Neuron (in vitro differentiated cells): ENCODE measurements at regions not wholly inside any gene's neighbourhood (a gene's known extent, or its start where the extent isn't known, plus 50 kb on each side); places are given as distances from the start of the nearest gene placed in this dataset.
A peak's percentile ranks its signal among the peaks of the same experiment; 100 is the strongest.

ENCODE experiments used
- H2AFZ ChIP-seq: one replicate; pipeline ENCODE4 v1.6.1; 2013; ENCODE audit warnings: low read depth, mild to moderate bottlenecking, inconsistent platforms, low read length, moderate library complexity
- H3K27me3 ChIP-seq: one replicate; pipeline ENCODE4 v1.6.1; 2013; ENCODE audit warnings: low read length; ENCODE audit not compliant: insufficient read depth
- H3K36me3 ChIP-seq: one replicate; pipeline ENCODE4 v1.6.1; 2013; ENCODE audit warnings: low read length; ENCODE audit not compliant: insufficient read depth
- H3K4me1 ChIP-seq: one replicate; pipeline ENCODE4 v1.6.1; 2013; ENCODE audit warnings: low read length; ENCODE audit not compliant: insufficient read depth
- H3K4me3 ChIP-seq: 2 replicates; pipeline ENCODE4 v1.5.1; 2013; ENCODE audit warnings: mild to moderate bottlenecking, low read length, moderate library complexity
- H3K9me3 ChIP-seq: one replicate; pipeline ENCODE4 v1.6.1; 2013; ENCODE audit warnings: low read length

DNA sequence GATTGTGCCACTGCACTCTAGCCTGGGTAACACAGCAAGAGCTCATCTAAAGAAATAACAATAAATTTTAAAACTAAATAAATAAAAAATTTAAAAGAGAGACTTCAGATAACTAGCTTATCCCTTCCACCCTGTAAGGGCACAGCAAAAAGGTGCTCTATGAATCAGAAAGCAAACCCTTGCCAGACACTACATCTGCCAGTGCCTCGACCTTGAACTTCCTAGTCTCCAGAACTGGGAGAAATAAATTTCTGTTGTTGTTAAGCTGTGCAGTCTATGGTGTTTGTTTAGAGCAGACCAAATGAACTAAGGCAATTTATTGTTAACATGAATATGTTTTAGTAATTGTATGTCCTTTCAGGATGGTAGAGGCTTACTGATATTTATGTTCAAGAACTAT lies 174.9 kb upstream of the TRIM24 start:
- Histone ChIP-seq H3K27me3 (no peaks in the 10 kb centered on the region), H3K9me3 (peaks cover 6% of the 10 kb centered on the region), H3K4me3 (no peak overlapping the region), H3K36me3 (no peaks in the 10 kb centered on the region), H2AFZ (no peak overlapping the region), H3K4me1 (no peaks in the 10 kb centered on the region)

DNA sequence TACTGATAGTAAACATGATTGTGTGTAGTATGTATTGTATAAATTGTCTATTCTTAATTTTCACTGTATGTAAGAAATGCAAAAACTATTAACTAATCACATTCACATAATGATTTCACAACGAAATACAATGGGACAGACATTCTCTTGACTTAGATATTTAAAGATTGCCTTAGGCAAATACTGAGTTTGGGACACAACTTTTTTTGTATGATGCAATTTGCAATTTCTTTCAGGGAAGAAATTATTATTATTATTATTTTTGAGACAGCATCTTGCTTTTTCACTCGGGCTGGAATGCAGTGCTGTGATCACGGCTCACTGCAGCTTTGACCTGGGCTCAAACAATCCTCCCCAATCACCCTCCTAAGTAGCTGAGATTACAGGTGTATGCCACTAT lies 173.2 kb upstream of the TRIM24 start:
- Histone ChIP-seq H3K4me3 (no peak overlapping the region), H3K27me3 (no peaks in the 10 kb centered on the region), H3K9me3 (peaks cover 8% of the 10 kb centered on the region), H3K4me1 (no peaks in the 10 kb centered on the region), H3K36me3 (no peaks in the 10 kb centered on the region), H2AFZ (no peak overlapping the region)

DNA sequence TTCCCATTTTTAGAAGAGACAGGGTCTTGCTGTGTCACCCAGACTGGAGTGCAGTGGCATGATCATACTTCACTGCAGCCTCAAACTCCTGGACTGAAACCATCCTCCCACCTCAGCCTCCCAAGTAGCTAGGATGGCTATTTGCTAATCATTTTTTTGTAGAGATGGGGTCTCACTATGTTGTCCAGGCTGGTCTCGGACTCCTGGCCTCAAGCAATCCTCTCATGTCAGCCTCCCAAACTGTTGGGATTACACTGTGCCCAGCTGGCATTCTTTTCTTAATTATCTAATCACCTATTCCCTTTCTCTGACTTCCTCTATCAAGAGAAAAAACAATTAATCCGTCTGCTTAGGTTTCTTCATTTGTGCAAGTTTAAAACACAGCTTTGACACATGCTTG lies 172.5 kb upstream of the TRIM24 start:
- no peaks in the 10 kb centered on the region for H3K27me3 ChIP-seq
- peaks cover 8% of the 10 kb centered on the region for H3K9me3 ChIP-seq
- no peaks in the 10 kb centered on the region for H3K4me1 ChIP-seq
- no peak overlapping the region for H2AFZ ChIP-seq
- no peaks in the 10 kb centered on the region for H3K36me3 ChIP-seq
- no peak overlapping the region for H3K4me3 ChIP-seq

DNA sequence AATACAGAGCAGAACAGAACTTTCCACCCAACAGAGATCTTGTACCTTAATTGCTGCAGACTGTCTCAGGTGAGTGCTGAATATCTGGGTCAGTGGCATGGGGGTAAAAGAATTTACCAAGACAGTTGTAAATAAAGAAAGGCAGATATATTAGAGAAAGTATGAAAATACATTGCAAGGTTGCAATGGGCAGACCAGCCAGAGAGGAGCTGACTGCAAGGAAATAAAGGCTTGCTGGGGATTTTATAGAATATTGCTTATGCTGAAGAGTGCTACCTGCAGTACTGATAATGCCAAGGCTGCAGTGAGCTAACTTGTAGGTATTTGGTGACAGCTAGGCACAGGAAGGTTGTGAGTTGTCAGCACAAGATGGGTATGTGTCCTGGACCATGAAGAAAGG lies 171.0 kb upstream of the TRIM24 start:
- Histone ChIP-seq H3K4me1 (no peaks in the 10 kb centered on the region), H3K27me3 (no peaks in the 10 kb centered on the region), H3K36me3 (no peaks in the 10 kb centered on the region), H3K4me3 (no peak overlapping the region), H2AFZ (no peak overlapping the region), H3K9me3 (peaks cover 10% of the 10 kb centered on the region)

DNA sequence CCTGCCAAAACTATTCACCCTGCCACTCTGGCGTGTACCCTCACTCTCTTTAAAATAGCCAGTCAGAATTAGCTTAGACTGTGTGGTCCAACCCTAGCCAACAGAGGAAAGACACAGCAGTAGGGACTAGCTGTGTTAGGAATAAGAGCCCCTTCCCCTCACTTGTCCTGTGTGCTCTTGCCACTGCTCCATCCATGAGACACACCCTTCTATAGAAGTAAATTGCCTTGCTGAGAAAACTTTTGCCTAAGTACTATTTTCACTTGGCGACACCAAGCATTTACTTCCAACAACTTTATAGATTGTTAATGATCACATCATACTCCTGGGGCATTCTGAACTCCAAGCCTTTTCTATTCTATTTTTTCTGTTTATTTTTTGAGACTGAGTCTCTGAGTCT lies 170.2 kb upstream of the TRIM24 start:
- Histone ChIP-seq H3K4me1 (no peaks in the 10 kb centered on the region), H3K9me3 (peaks cover 10% of the 10 kb centered on the region), H3K27me3 (no peaks in the 10 kb centered on the region), H3K36me3 (no peaks in the 10 kb centered on the region), H3K4me3 (no peak overlapping the region), H2AFZ (no peak overlapping the region)

DNA sequence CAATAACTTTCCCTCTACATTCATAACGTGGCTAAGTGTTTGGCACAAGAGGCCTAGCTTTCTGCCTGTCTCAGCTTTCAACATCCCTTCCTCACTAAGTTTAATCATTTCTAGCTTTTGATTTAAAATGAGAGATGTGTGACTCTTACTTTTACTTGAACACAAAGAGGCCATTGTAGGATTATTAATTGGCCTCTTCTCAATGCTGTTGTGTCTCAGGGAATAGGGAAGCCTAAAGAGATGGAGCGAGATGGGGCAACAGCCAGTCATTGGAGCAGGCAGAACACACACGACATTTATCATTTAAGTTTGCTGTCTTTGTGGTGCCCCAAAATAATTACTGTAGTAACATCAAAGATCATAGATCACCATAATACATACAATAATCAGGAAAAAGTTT lies 167.1 kb upstream of the TRIM24 start:
- no peak overlapping the region for H3K4me3 ChIP-seq

DNA sequence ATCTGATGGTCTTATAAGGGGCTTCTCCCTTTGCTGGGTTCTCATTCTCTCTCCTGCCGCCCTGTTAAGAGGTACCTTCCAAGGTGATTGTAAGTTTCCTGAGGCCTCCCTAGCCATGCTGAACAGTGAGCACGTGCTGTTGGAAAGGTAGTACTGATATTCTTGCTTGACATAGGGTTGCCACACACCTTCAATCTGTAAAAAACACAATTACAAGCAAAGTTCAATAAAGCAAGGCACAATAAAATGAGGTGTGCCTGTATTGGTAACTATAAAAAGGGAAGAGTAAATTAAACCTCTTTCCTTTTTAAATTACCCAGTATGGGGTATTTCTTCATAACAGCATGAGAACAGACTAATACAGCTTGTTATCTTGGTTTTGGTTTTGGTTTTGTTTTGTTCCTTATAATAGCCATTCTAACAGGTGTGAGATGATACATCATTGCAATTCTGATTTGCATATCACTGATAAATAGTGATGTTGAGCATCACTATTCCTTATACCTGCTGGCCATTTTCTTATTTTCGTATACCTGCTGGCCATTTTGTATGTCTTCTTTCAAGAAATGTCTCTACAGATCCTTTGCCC lies 164.9 kb upstream of the TRIM24 start:
- Histone ChIP-seq H3K36me3 (no peaks in the 10 kb centered on the region), H3K4me3 (no peak overlapping the region), H3K27me3 (no peaks in the 10 kb centered on the region), H3K4me1 (no peaks in the 10 kb centered on the region), H2AFZ (no peak overlapping the region), H3K9me3 (peaks cover 4% of the 10 kb centered on the region)

More for the DNA sequence above, 167.1 kb upstream of the TRIM24 start:
- no peaks in the 10 kb centered on the region for H3K4me1 ChIP-seq
- no peaks in the 10 kb centered on the region for H3K36me3 ChIP-seq
- peak overlapping the region; percentile 61 for H2AFZ ChIP-seq
- peaks cover 10% of the 10 kb centered on the region for H3K9me3 ChIP-seq
- H3K27me3 ChIP-seq: no peaks in the 10 kb centered on the region

DNA sequence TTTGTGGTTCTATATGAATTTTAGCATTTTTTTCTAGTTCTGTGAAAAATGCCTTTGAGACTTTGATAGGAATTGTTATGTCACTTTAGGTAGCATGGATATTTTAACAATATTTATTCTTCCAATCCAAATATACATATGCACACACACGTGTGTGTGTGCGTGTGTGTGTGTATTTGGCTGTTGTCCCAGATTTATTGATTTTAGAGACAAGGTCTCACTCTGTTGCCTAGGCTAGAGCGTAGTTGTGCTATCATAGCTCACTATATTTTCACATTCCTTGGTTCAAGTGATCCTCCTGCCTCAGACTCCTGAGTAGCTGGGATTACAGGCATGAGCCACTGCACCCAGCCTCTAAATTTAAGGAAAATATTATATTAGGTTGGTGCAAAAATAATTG lies 162.5 kb upstream of the TRIM24 start:
- H3K9me3 ChIP-seq: peaks cover 2% of the 10 kb centered on the region
- H3K4me1 ChIP-seq: no peaks in the 10 kb centered on the region
- no peaks in the 10 kb centered on the region for H3K36me3 ChIP-seq
- no peak overlapping the region for H3K4me3 ChIP-seq
- H2AFZ ChIP-seq: no peak overlapping the region
- no peaks in the 10 kb centered on the region for H3K27me3 ChIP-seq

DNA sequence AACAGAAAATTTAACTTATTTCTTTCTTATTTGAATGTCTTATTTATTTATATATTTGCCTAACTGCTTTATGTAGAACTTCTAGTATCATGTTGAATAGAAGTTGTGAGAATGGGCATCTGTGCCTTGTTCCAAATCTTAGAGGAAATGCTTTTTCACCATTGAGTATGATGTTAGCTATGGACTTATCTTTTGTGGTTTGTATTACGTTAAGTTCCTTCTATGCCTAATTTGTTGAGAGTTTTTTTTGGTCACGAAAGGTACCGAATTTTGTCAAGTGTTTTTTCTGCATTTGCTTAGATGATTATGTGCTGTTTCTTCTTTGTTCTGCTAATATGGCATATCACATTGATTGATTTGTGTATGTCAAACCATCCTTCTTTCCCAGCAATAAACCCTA lies 161.0 kb upstream of the TRIM24 start:
- no peaks in the 10 kb centered on the region for H3K36me3 ChIP-seq
- H3K9me3 ChIP-seq: no peaks in the 10 kb centered on the region
- H2AFZ ChIP-seq: no peak overlapping the region
- H3K4me3 ChIP-seq: no peak overlapping the region
- no peaks in the 10 kb centered on the region for H3K4me1 ChIP-seq
- no peaks in the 10 kb centered on the region for H3K27me3 ChIP-seq

DNA sequence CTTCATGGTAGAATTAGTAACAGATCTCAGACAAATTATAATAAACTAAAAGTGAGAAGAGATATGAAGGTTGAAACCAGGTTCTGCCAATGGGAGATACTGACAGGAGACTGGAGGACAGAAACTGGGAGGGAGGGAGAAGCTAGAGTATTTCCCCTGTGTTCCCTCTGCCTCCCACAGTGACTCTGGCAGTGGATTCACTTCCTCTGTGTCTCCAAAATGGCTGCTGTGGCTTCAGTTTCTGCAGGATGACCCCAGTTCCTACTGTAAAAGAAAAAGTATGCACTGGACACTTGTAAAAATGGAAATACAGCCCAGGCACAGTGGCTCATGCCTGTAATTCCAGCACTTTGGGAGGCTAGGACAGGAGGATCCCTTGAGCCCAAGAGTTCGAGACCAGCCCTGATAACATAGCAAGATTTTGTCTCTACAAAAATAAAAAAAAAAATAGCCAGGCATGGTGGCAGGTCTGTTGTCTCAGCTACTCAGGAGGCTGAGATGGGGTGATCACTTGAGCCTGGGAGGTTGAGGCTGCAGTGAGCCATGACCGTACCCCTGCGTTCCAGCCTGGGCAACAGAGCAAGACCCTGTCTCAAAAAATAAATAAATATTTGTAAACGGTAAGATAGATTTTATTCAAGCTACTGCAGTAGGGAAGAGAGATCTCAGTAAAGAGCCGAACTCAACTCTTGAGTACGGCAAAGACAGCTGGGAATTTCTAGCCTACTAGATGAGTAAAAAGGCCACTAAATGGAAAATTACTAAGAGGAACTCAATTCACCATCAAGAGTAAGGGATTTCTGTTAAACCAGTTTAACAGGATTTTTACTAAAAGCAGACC lies 156.6 kb upstream of the TRIM24 start:
- peak overlapping the region; percentile 76 for H2AFZ ChIP-seq
- H3K36me3 ChIP-seq: no peaks in the 10 kb centered on the region
- no peaks in the 10 kb centered on the region for H3K27me3 ChIP-seq
- no peaks in the 10 kb centered on the region for H3K4me1 ChIP-seq
- H3K9me3 ChIP-seq: no peaks in the 10 kb centered on the region
- H3K4me3 ChIP-seq: no peak overlapping the region

DNA sequence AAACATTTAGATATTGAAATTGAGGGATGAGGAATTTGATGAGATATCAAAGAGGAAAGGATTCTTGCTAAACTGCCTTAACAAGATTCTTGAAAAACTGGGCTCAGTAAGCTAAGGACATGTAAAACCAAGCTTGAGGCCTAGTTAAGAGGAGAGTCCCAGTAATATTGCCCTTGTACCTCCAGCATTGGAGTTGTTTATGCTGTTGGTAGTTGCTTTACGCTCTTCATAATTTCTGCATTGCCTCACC lies 156.1 kb upstream of the TRIM24 start:
- Histone ChIP-seq H3K4me3 (no peak overlapping the region), H3K4me1 (no peaks in the 10 kb centered on the region), H3K9me3 (no peaks in the 10 kb centered on the region), H2AFZ (no peak overlapping the region), H3K27me3 (no peaks in the 10 kb centered on the region), H3K36me3 (no peaks in the 10 kb centered on the region)

DNA sequence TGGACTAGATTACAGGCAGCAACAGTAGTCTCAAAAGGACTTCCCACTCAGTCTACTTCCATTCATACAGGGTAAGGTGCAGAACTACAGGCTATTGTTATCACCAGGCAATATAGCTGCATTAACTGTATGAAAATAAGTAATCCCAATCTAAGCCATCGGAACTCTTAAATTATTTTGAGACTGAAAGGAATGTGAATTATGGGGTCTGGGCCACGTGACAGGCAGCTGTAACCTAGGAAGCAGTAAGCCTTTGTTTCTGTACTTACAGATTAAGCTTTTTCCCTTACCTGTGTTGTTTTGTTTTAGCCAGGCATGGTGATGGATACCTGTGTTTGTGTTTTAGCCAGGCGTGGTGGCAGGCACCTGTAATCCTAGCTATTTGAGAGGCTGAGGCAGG lies 152.4 kb upstream of the TRIM24 start:
- Histone ChIP-seq H3K36me3 (no peaks in the 10 kb centered on the region), H3K4me1 (no peaks in the 10 kb centered on the region), H3K4me3 (no peak overlapping the region), H2AFZ (no peak overlapping the region), H3K27me3 (no peaks in the 10 kb centered on the region), H3K9me3 (no peaks in the 10 kb centered on the region)

DNA sequence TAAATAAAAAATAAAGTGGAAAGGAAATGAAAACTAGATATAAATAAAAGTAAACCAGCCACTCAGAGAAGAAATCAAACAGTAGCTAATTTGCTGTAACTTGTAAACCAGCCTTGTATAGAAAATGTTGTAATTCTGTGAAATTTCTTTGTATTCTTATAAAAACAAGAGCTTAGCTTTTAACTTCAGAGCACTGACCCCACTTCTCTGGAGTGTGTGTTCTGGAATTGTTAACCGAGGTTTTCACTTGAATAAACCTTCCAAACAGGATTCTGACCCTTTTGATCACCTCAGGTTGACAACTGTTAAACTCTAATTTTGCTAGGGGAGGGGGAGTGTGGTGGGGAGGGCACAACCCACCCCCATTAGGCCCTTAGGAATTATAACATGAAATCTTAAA lies 151.9 kb upstream of the TRIM24 start:
- H3K36me3 ChIP-seq: no peaks in the 10 kb centered on the region
- no peaks in the 10 kb centered on the region for H3K27me3 ChIP-seq
- H3K9me3 ChIP-seq: no peaks in the 10 kb centered on the region

DNA sequence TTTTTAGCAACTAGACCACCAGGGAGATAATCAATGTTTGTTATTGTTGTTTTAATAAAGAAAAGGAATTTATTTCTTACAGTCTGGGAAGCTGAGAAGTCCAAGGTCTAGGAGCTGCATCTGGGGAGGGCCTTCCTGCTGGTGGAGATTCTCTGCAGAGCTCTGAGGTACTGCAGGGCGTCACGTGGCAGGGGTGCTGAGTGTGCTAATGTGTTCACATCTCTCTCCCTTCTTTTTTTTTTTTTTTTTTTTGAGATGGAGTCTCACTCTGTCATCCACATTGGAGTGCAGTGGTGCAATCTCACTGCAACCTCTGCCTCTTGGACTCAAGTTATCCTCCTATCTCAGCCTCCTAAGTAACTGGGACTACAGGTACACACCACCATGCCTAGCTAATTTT lies 150.9 kb upstream of the TRIM24 start:
- Histone ChIP-seq H3K4me1 (no peaks in the 10 kb centered on the region), H3K9me3 (no peaks in the 10 kb centered on the region), H3K36me3 (no peaks in the 10 kb centered on the region), H3K27me3 (no peaks in the 10 kb centered on the region), H3K4me3 (no peak overlapping the region), H2AFZ (no peak overlapping the region)

More for the DNA sequence above, 151.9 kb upstream of the TRIM24 start:
- H2AFZ ChIP-seq: no peak overlapping the region
- no peak overlapping the region for H3K4me3 ChIP-seq
- no peaks in the 10 kb centered on the region for H3K4me1 ChIP-seq
